OCI-LY1 (cell line): ENCODE measurements at regions not wholly inside any gene's neighbourhood (a gene's known extent, or its start where the extent isn't known, plus 50 kb on each side); places are given as distances from the start of the nearest gene placed in this dataset.

ENCODE experiments used
- H2AFZ ChIP-seq: fragments of 200-600 bp; sonication (generic), shearing (Covaris generic); 2 replicates; pipeline ENCODE4 v1.6.0; 2014; ENCODE audit warnings: antibody characterized with exemption, mild to moderate bottlenecking, low read length
- H3F3A ChIP-seq: fragments of 200-600 bp; sonication (generic), shearing (Covaris generic); 2 replicates; pipeline ENCODE4 v1.6.0; 2014; ENCODE audit warnings: mild to moderate bottlenecking, antibody characterized with exemption, low read length, moderate library complexity; ENCODE audit not compliant: insufficient read depth
- H3K27ac ChIP-seq: fragments of 200-600 bp; sonication (generic); 2 replicates; pipeline ENCODE4 v1.5.1; 2014; ENCODE audit warnings: low read length, mixed run types, mild to moderate bottlenecking, low read depth; ENCODE audit not compliant: poor library complexity, severe bottlenecking
- H3K27me3 ChIP-seq: fragments of 200-600 bp; sonication (generic); 2 replicates; pipeline ENCODE4 v1.6.0; 2014; ENCODE audit warnings: antibody characterized with exemption, mild to moderate bottlenecking, low read length, moderate library complexity; ENCODE audit not compliant: insufficient read depth
- H3K36me3 ChIP-seq: fragments of 200-600 bp; sonication (generic); 2 replicates; pipeline ENCODE4 v1.6.1; 2014; ENCODE audit warnings: mild to moderate bottlenecking, antibody characterized with exemption, low read length, moderate library complexity, mixed read lengths; ENCODE audit not compliant: insufficient read depth
- H3K4me1 ChIP-seq: fragments of 200-600 bp; sonication (generic); 2 replicates; pipeline ENCODE4 v1.5.1; 2014; ENCODE audit warnings: mild to moderate bottlenecking, low read length, moderate library complexity; ENCODE audit not compliant: insufficient read depth, severe bottlenecking
- H3K4me2 ChIP-seq: fragments of 200-600 bp; sonication (generic), shearing (Covaris generic); 2 replicates; pipeline ENCODE4 v1.6.1; 2014; ENCODE audit warnings: low read length
- H3K4me3 ChIP-seq: fragments of 200-600 bp; sonication (generic); 2 replicates; pipeline ENCODE4 v1.5.1; 2014; ENCODE audit warnings: low read length, low read depth, mild to moderate bottlenecking, mixed read lengths; ENCODE audit not compliant: poor library complexity, severe bottlenecking
- H3K79me2 ChIP-seq: fragments of 200-600 bp; shearing (Covaris generic); 2 replicates; pipeline ENCODE4 v1.6.1; 2016; ENCODE audit warnings: mixed run types, low read length, mixed read lengths; ENCODE audit not compliant: insufficient read depth
- H3K9ac ChIP-seq: fragments of 200-600 bp; sonication (generic), shearing (Covaris generic); 2 replicates; pipeline ENCODE4 v1.6.1; 2014; ENCODE audit warnings: mild to moderate bottlenecking, low read length, mixed read lengths
- H3K9me2 ChIP-seq: fragments of 200-600 bp; sonication (generic), shearing (Covaris generic); 2 replicates; pipeline ENCODE4 v1.6.1; 2014; ENCODE audit warnings: low read depth, mild to moderate bottlenecking, low read length, mixed read lengths
- H3K9me3 ChIP-seq: fragments of 200-600 bp; shearing (Covaris generic); 2 replicates; pipeline ENCODE4 v1.6.1; 2014; ENCODE audit warnings: low read length, mixed read lengths
- H4K20me1 ChIP-seq: fragments of 200-600 bp; sonication (generic), shearing (Covaris generic); 2 replicates; pipeline ENCODE4 v1.6.0; 2016; ENCODE audit warnings: mild to moderate bottlenecking, low read length; ENCODE audit not compliant: insufficient read depth
- EZH2 ChIP-seq: fragments of 200-600 bp; sonication (generic), shearing (Covaris generic); IDR thresholded peaks from 2 replicates; pipeline ENCODE4 v1.8.0; 2017; ENCODE audit warnings: borderline replicate concordance, mixed run types, mild to moderate bottlenecking, antibody characterized with exemption, low read length, moderate library complexity, mixed read lengths
- TF ChIP-seq, protein P1 (sequence below): fragments of 200-600 bp; sonication (generic), shearing (Covaris generic); IDR thresholded peaks from 2 replicates; pipeline ENCODE4 v1.5.1; 2017; ENCODE audit warnings: mild to moderate bottlenecking, antibody characterized with exemption, low read length, moderate library complexity, mixed read lengths

DNA sequence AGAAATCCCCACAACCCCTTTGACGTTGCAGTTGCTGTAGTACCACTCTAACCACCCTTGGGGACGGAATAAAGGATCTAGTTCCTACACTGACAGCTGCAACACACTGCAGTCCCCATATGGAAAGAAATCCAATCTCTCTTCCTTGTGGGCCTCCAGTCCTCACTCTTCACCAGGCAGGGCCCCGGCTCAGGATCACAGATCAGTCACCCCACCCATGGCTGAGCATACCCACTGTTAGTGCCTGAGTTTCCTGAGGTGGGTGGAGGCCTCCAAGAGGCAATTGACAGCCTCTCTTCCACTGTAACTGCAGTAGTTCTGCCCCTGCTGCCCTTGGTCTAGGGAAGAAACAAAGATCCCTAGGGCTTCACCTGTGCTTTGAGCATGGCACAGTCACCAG lies 670.0 kb upstream of the CDH2 start:
- TF ChIP-seq, protein P1, sequence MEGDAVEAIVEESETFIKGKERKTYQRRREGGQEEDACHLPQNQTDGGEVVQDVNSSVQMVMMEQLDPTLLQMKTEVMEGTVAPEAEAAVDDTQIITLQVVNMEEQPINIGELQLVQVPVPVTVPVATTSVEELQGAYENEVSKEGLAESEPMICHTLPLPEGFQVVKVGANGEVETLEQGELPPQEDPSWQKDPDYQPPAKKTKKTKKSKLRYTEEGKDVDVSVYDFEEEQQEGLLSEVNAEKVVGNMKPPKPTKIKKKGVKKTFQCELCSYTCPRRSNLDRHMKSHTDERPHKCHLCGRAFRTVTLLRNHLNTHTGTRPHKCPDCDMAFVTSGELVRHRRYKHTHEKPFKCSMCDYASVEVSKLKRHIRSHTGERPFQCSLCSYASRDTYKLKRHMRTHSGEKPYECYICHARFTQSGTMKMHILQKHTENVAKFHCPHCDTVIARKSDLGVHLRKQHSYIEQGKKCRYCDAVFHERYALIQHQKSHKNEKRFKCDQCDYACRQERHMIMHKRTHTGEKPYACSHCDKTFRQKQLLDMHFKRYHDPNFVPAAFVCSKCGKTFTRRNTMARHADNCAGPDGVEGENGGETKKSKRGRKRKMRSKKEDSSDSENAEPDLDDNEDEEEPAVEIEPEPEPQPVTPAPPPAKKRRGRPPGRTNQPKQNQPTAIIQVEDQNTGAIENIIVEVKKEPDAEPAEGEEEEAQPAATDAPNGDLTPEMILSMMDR: no peak
- no peak for TF ChIP-seq EZH2
- Histone ChIP-seq H4K20me1 (no peaks in the 10 kb centered on the region), H3K36me3 (no peaks in the 10 kb centered on the region), H3K9me2 (no peaks in the 10 kb centered on the region), H3K27ac (no peak overlapping the region), H3K4me1 (no peaks in the 10 kb centered on the region), H3K4me3 (no peak overlapping the region), H2AFZ (no peak overlapping the region), H3K79me2 (no peaks in the 10 kb centered on the region), H3F3A (no peaks in the 10 kb centered on the region), H3K9me3 (no peaks in the 10 kb centered on the region), H3K27me3 (no peaks in the 10 kb centered on the region), H3K4me2 (no peak overlapping the region), H3K9ac (no peak overlapping the region)

DNA sequence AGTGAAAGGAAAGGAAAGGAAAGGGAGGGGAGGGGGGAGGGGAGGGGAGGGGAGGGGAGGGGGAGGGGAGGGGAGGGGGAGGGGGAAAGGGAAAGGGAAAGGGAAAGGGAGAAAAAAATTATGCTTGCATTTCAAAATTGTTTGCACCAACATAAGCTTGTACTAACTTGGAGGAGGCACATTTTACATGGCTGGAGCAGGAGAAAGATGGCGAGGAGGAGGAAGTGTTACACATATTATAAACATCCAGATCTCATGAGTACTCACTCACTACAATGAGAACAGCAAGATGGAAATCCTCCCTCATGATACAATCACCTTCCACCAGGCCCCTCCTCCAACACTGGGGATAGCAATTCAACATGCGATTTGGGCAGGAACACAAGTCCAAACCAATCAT lies 660.2 kb upstream of the CDH2 start:
- H3K4me2 ChIP-seq: no peak overlapping the region
- H3K27ac ChIP-seq: no peak overlapping the region
- H3K36me3 ChIP-seq: no peaks in the 10 kb centered on the region
- no peaks in the 10 kb centered on the region for H3K4me1 ChIP-seq
- H3K9me3 ChIP-seq: no peaks in the 10 kb centered on the region
- H4K20me1 ChIP-seq: no peaks in the 10 kb centered on the region
- no peak overlapping the region for H2AFZ ChIP-seq
- H3K27me3 ChIP-seq: no peaks in the 10 kb centered on the region
- no peaks in the 10 kb centered on the region for H3K9me2 ChIP-seq
- H3F3A ChIP-seq: no peaks in the 10 kb centered on the region
- H3K4me3 ChIP-seq: no peak overlapping the region
- H3K9ac ChIP-seq: no peak overlapping the region
- H3K79me2 ChIP-seq: no peaks in the 10 kb centered on the region
- TF ChIP-seq EZH2: no peak
- TF ChIP-seq, protein P1: no peak

DNA sequence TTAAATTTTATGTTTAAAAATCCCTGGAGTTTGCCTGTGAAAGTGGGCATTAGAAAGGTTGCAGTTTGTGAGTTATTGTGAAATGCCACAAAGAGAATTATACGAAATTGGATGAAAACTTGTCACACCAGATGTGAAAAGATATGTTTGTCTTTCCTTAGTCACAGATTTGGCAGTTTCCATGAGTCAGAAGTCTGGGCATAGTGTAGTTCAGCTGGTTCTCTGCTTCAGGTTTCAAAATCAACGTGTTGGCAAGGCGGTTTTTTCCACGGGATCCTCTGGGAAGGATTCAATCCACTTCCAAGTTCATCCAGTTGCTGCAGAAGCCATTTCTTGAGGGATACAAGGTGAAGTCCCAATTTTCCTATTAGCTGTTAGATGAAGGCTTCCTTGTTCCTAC lies 658.0 kb upstream of the CDH2 start:
- Histone ChIP-seq H2AFZ (no peak overlapping the region), H4K20me1 (no peaks in the 10 kb centered on the region), H3K79me2 (no peaks in the 10 kb centered on the region), H3K4me3 (no peak overlapping the region), H3K36me3 (no peaks in the 10 kb centered on the region), H3K9me3 (no peaks in the 10 kb centered on the region), H3K9ac (no peak overlapping the region), H3K27me3 (no peaks in the 10 kb centered on the region), H3K9me2 (no peaks in the 10 kb centered on the region), H3K4me2 (no peak overlapping the region), H3K4me1 (no peaks in the 10 kb centered on the region), H3F3A (no peaks in the 10 kb centered on the region), H3K27ac (no peak overlapping the region)
- no peak for TF ChIP-seq EZH2
- TF ChIP-seq, protein P1: no peak
